ENCODE measurements at regions not wholly inside any gene's neighbourhood (a gene's known extent, or its start where the extent isn't known, plus 50 kb on each side); places are given as distances from the start of the nearest gene placed in this dataset.

- H3K9me2 ChIP-seq (replicated peaks; ENCODE audit: low read depth, low read length): no peaks in the 10 kb centered on the region
- no peaks in the 10 kb centered on the region for H3F3A ChIP-seq (ENCODE audit: low read depth)
- no peaks in the 10 kb centered on the region for H3K36me3 ChIP-seq (ENCODE audit: insufficient read depth, low read length)
- H3K79me2 ChIP-seq (ENCODE audit: insufficient read depth, low read length): no peaks in the 10 kb centered on the region
- no peak overlapping the region for H3K4me3 ChIP-seq (ENCODE audit: low read length, poor library complexity, severe bottlenecking)
- H3K9ac ChIP-seq (ENCODE audit: low read depth, low read length, poor library complexity, severe bottlenecking): no peak overlapping the region
- TF ChIP-seq, protein P1, sequence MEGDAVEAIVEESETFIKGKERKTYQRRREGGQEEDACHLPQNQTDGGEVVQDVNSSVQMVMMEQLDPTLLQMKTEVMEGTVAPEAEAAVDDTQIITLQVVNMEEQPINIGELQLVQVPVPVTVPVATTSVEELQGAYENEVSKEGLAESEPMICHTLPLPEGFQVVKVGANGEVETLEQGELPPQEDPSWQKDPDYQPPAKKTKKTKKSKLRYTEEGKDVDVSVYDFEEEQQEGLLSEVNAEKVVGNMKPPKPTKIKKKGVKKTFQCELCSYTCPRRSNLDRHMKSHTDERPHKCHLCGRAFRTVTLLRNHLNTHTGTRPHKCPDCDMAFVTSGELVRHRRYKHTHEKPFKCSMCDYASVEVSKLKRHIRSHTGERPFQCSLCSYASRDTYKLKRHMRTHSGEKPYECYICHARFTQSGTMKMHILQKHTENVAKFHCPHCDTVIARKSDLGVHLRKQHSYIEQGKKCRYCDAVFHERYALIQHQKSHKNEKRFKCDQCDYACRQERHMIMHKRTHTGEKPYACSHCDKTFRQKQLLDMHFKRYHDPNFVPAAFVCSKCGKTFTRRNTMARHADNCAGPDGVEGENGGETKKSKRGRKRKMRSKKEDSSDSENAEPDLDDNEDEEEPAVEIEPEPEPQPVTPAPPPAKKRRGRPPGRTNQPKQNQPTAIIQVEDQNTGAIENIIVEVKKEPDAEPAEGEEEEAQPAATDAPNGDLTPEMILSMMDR (conservative IDR thresholded peaks at IDR 0.05; ENCODE audit: low read length): no peak
- no peak for TF ChIP-seq EZH2phosphoT487 (IDR thresholded peaks at IDR 0.05; ENCODE audit: borderline replicate concordance)
- no peaks in the 10 kb centered on the region for H3K27me3 ChIP-seq (ENCODE audit: insufficient read depth, low read length, poor library complexity, severe bottlenecking)
- no peaks in the 10 kb centered on the region for H3K4me1 ChIP-seq (ENCODE audit: insufficient read depth, low read length, poor library complexity, severe bottlenecking)
- peaks cover 6% of the 10 kb centered on the region; the same call in 1 of the 2 replicates for H3K9me3 ChIP-seq (ENCODE audit: insufficient read depth, low read depth, low read length)
- H3K4me2 ChIP-seq (ENCODE audit: low read depth, low read length, poor library complexity, severe bottlenecking): no peak overlapping the region
- H4K20me1 ChIP-seq (ENCODE audit: insufficient read depth, low read length, poor library complexity, severe bottlenecking): no peaks in the 10 kb centered on the region
- no peak overlapping the region for H2AFZ ChIP-seq (ENCODE audit: low read length)
Measured at GRCh38 chr1:29498126-29499103, 262.1 kb downstream of the PTPRU start.

- no peak for TF ChIP-seq EZH2phosphoT487 (IDR thresholded peaks at IDR 0.05; ENCODE audit: borderline replicate concordance)
- TF ChIP-seq, protein P1 (conservative IDR thresholded peaks at IDR 0.05; ENCODE audit: low read length): no peak
Measured at GRCh38 chr1:29497395-29498125, 261.2 kb downstream of the PTPRU start.

DNA sequence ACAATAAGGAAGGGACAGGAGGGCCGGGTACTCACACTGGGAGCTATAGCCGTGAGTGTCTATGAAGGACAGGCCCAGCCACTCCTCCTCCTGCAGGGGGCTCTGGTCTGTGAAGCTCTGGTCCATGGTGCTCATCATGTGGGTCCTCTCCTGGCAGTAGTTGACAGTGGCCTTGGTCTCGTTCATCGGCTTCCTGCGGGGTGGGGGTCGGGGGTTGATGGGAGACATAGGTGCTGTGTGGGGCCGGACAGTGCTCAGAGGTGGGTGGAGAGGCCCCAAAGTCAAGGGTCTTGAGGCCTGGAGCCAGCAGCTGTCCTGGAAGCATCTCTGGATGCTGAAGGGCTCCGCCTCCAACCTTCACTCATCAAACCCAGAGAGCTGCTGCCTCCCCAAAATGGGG lies 260.4 kb downstream of the PTPRU start:
- TF ChIP-seq EZH2phosphoT487 (IDR thresholded peaks at IDR 0.05; ENCODE audit: borderline replicate concordance): no peak
- TF ChIP-seq, protein P1 (conservative IDR thresholded peaks at IDR 0.05; ENCODE audit: low read length): no peak
- Histone ChIP-seq H3K9ac (ENCODE audit: low read depth, low read length, poor library complexity, severe bottlenecking) (no peak overlapping the region), H3F3A (ENCODE audit: low read depth) (no peaks in the 10 kb centered on the region), H3K9me3 (ENCODE audit: insufficient read depth, low read depth, low read length) (peaks cover 6% of the 10 kb centered on the region; the same call in 1 of the 2 replicates), H3K36me3 (ENCODE audit: insufficient read depth, low read length) (no peaks in the 10 kb centered on the region), H3K27me3 (ENCODE audit: insufficient read depth, low read length, poor library complexity, severe bottlenecking) (no peaks in the 10 kb centered on the region), H3K4me3 (ENCODE audit: low read length, poor library complexity, severe bottlenecking) (no peak overlapping the region), H3K4me2 (ENCODE audit: low read depth, low read length, poor library complexity, severe bottlenecking) (no peak overlapping the region), H3K9me2 (replicated peaks; ENCODE audit: low read depth, low read length) (no peaks in the 10 kb centered on the region), H2AFZ (ENCODE audit: low read length) (no peak overlapping the region), H3K79me2 (ENCODE audit: insufficient read depth, low read length) (no peaks in the 10 kb centered on the region), H3K4me1 (ENCODE audit: insufficient read depth, low read length, poor library complexity, severe bottlenecking) (no peaks in the 10 kb centered on the region), H4K20me1 (ENCODE audit: insufficient read depth, low read length, poor library complexity, severe bottlenecking) (no peaks in the 10 kb centered on the region)

More at GRCh38 chr1:29497395-29498125, 261.2 kb downstream of the PTPRU start:
- no peaks in the 10 kb centered on the region for H3K27me3 ChIP-seq (ENCODE audit: insufficient read depth, low read length, poor library complexity, severe bottlenecking)
- H4K20me1 ChIP-seq (ENCODE audit: insufficient read depth, low read length, poor library complexity, severe bottlenecking): no peaks in the 10 kb centered on the region
- peaks cover 6% of the 10 kb centered on the region; the same call in 1 of the 2 replicates for H3K9me3 ChIP-seq (ENCODE audit: insufficient read depth, low read depth, low read length)
- H3K36me3 ChIP-seq (ENCODE audit: insufficient read depth, low read length): no peaks in the 10 kb centered on the region
- H3K79me2 ChIP-seq (ENCODE audit: insufficient read depth, low read length): no peaks in the 10 kb centered on the region
- H3K9ac ChIP-seq (ENCODE audit: low read depth, low read length, poor library complexity, severe bottlenecking): no peak overlapping the region
- no peaks in the 10 kb centered on the region for H3K9me2 ChIP-seq (replicated peaks; ENCODE audit: low read depth, low read length)
- no peak overlapping the region for H2AFZ ChIP-seq (ENCODE audit: low read length)
- H3K4me3 ChIP-seq (ENCODE audit: low read length, poor library complexity, severe bottlenecking): no peak overlapping the region
- no peaks in the 10 kb centered on the region for H3F3A ChIP-seq (ENCODE audit: low read depth)
- no peak overlapping the region for H3K4me2 ChIP-seq (ENCODE audit: low read depth, low read length, poor library complexity, severe bottlenecking)
- no peaks in the 10 kb centered on the region for H3K4me1 ChIP-seq (ENCODE audit: insufficient read depth, low read length, poor library complexity, severe bottlenecking)
